Caco-2 (cell line): ENCODE measurements at regions not wholly inside any gene's neighbourhood (a gene's known extent, or its start where the extent isn't known, plus 50 kb on each side); places are given as distances from the start of the nearest gene placed in this dataset.

ENCODE experiments used
- BruUV-seq: library from RNA; stranded (reverse); fragments of 400-500 nt; replicated peaks from 2 replicates; lab custom pipeline; 2021; lab: Mats Ljungman, UMichigan
- CTCF ChIA-PET: fragments of 300-600 bp; sonication (Branson Sonifier 250); formaldehyde crosslinking; loops from one replicate; lab custom pipeline; 2022; ENCODE audit warnings: antibody characterized with exemption; lab: Charles Lee
- POLR2A ChIA-PET: fragments of 300-600 bp; sonication (Branson Sonifier 250); formaldehyde crosslinking; loops from one replicate; lab custom pipeline; 2022; ENCODE audit warnings: antibody characterized with exemption; lab: Charles Lee
- DNase-seq, 2 experiments: peaks; one replicate each; pipeline versions ENCODE4 v3.0.0 to v3.0.0-alpha.2; 2020 to 2022
- H3K27me3 ChIP-seq: replicated peaks from 2 replicates; pipeline ENCODE4 v1.6.0; 2011; ENCODE audit warnings: low read length; ENCODE audit not compliant: control insufficient read depth, insufficient read depth
- H3K36me3 ChIP-seq: 2 replicates; pipeline ENCODE4 v1.5.1; 2011; ENCODE audit warnings: low read length; ENCODE audit not compliant: control insufficient read depth, insufficient read depth
- H3K4me1 ChIP-seq: fragments of 250-450 bp; sonication (Bioruptor Pico); 2 replicates; pipeline ENCODE4 v1.5.1; 2020; ENCODE audit warnings: mild to moderate bottlenecking
- H3K4me3 ChIP-seq: 2 replicates; pipeline ENCODE4 v1.5.1; 2011; ENCODE audit warnings: low read depth, mild to moderate bottlenecking, control low read depth, low read length
- H3K9me3 ChIP-seq: fragments of 250-450 bp; sonication (Bioruptor Pico); 2 replicates; pipeline ENCODE4 v1.5.1; 2020; ENCODE audit warnings: mild to moderate bottlenecking, moderate library complexity
- H3K27ac Mint-ChIP-seq: one replicate; pipeline ENCODE4 v1.8.0; 2022; ENCODE audit warnings: mixed read lengths; ENCODE audit not compliant: unreplicated experiment
- H3K27me3 Mint-ChIP-seq: one replicate; pipeline ENCODE4 v1.8.0; 2022; ENCODE audit warnings: mixed read lengths; ENCODE audit not compliant: insufficient read depth, unreplicated experiment
- H3K36me3 Mint-ChIP-seq: one replicate; pipeline ENCODE4 v1.8.0; 2022; ENCODE audit warnings: mild to moderate bottlenecking, mixed read lengths; ENCODE audit not compliant: insufficient read depth, unreplicated experiment
- H3K4me1 Mint-ChIP-seq: one replicate; pipeline ENCODE4 v1.8.0; 2022; ENCODE audit warnings: low read depth, mixed read lengths; ENCODE audit not compliant: unreplicated experiment
- H3K4me3 Mint-ChIP-seq: one replicate; pipeline ENCODE4 v1.8.0; 2022; ENCODE audit warnings: mild to moderate bottlenecking, moderate library complexity, mixed read lengths; ENCODE audit not compliant: unreplicated experiment
- H3K9me3 Mint-ChIP-seq: one replicate; pipeline ENCODE4 v1.8.0; 2022; ENCODE audit warnings: mixed read lengths; ENCODE audit not compliant: unreplicated experiment
- CTCF ChIP-seq, 2 experiments: fragments of 200-600 bp in 1 of 2; IDR thresholded peaks; 1 replicate in 1 of 2; 2 replicates in 1 of 2; pipeline versions ENCODE4 v1.5.1 to v1.8.0; 2011 to 2022; ENCODE audit warnings: antibody characterized with exemption in 1 of 2, control low read depth in 1 of 2, inconsistent platforms in 1 of 2, low read depth in 1 of 2, low read length in 1 of 2, mild to moderate bottlenecking in 1 of 2, moderate library complexity in 1 of 2; ENCODE audit not compliant: insufficient read depth in 1 of 2, severe bottlenecking in 1 of 2, unreplicated experiment in 1 of 2
- intact Hi-C: fragments of 100-400 bp; cut with micrococcal nuclease; formaldehyde crosslinking; loops from one replicate; pipeline ENCODE4 v1.10.0; 2022; ENCODE audit not compliant: unreplicated experiment

DNA sequence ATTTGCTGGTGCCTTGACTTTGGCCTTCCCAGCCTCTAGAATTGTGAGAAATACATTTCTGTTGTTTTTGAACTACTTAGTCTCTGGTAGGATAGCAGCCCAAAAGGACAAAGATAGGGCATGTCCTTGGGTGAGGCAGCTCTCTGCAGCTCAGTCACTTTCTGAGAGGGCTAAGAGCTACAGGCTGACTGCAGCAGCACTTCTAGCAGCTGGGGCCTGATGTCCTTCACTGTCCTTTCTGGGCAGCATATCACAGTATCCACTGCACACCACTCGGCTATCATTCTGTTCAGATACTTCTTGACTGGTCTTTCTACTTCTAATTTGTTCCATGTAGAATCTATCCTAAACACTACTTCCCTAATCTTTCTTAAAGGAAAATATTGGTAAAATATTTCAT, 68.5 kb upstream of the CLDN10 start:
- Histone ChIP-seq H3K4me3 (no peak overlapping the region), H3K9me3 (no peaks in the 10 kb centered on the region), H3K36me3 (no peaks in the 10 kb centered on the region), H3K27me3 (no peaks in the 10 kb centered on the region), H3K4me1 (no peaks in the 10 kb centered on the region)
- Mint-ChIP-seq H3K36me3 (no peaks in the 10 kb centered on the region), H3K27me3 (peaks cover 6% of the 10 kb centered on the region), H3K9me3 (no peaks in the 10 kb centered on the region), H3K4me1 (no peaks in the 10 kb centered on the region), H3K27ac (no peak overlapping the region), H3K4me3 (no peak overlapping the region)
- DNase-seq: no peak
- TF ChIP-seq CTCF (IDR thresholded peaks at IDR 0.05; ENCODE audit: insufficient read depth in 1 of 2, low read depth in 1 of 2, low read length in 1 of 2, severe bottlenecking in 1 of 2, unreplicated experiment in 1 of 2): no peak
- ChIA-PET CTCF (no interaction called here), POLR2A (no interaction called here)
- no TSS peak for BruUV-seq
- intact Hi-C loops: no loop called here

GRCh38 chr13:95485045-95485517, 67.4 kb upstream of the CLDN10 start:
- ChIA-PET POLR2A (no interaction called here), CTCF (interaction anchor here (0.8 kb wide), 1 partner anchor 78 kb away, joined by 6 read pairs; no protein-coding TSS in a partner anchor)
- BruUV-seq: no TSS peak
- intact Hi-C loops: no loop called here
- no peak overlapping the region for H3K4me3 Mint-ChIP-seq
- no peaks in the 10 kb centered on the region for H3K36me3 Mint-ChIP-seq
- H3K27me3 Mint-ChIP-seq: peaks cover 2% of the 10 kb centered on the region
- Histone ChIP-seq H3K4me3 (no peak overlapping the region), H3K27me3 (no peaks in the 10 kb centered on the region), H3K36me3 (no peaks in the 10 kb centered on the region), H3K9me3 (no peaks in the 10 kb centered on the region), H3K4me1 (no peaks in the 10 kb centered on the region)
- H3K27ac Mint-ChIP-seq: no peak overlapping the region
- no peaks in the 10 kb centered on the region for H3K4me1 Mint-ChIP-seq
- no peak for TF ChIP-seq CTCF (IDR thresholded peaks at IDR 0.05; ENCODE audit: insufficient read depth in 1 of 2, low read depth in 1 of 2, low read length in 1 of 2, severe bottlenecking in 1 of 2, unreplicated experiment in 1 of 2)
- H3K9me3 Mint-ChIP-seq: no peaks in the 10 kb centered on the region
- no peak for DNase-seq

DNA sequence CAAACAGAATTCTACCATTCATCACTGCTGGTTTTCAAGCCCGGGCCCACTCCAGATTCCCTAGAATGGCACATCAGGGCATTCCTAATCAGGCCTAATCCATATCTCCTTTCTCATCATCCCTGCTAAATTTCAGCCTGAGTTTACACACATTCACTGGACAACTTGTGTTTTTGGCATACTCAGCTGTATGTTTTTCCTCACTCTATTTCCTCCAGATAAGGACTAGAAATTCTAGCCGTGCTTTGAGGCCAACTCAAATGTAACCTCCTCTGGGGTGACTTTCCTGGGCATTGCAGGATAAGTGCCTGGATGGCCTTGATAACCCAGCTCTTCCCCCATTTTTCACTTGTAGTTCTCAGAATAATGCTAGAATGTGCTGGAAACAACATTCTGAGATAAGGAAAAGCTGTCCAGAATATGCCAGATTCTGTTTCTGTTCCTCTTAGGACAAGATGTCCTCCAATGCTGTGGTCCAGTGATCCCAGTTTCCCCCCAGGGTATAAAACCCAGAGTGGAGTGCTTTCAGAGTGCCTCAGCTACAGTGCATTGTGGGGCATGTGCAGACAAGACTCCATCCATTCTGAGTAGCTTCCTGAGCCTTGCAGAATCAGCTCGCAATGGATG, 66.9 kb upstream of the CLDN10 start:
- H3K27me3 ChIP-seq: no peaks in the 10 kb centered on the region
- H3K36me3 ChIP-seq: no peaks in the 10 kb centered on the region
- no peak for TF ChIP-seq CTCF (IDR thresholded peaks at IDR 0.05; ENCODE audit: insufficient read depth in 1 of 2, low read depth in 1 of 2, low read length in 1 of 2, severe bottlenecking in 1 of 2, unreplicated experiment in 1 of 2)
- no peaks in the 10 kb centered on the region for H3K36me3 Mint-ChIP-seq
- no peak overlapping the region for H3K4me3 ChIP-seq
- no peak overlapping the region for H3K27ac Mint-ChIP-seq
- CTCF ChIA-PET: interaction anchor here (0.8 kb wide), 1 partner anchor 77 kb away, joined by 6 read pairs; no protein-coding TSS in a partner anchor
- H3K4me3 Mint-ChIP-seq: no peak overlapping the region
- intact Hi-C loops: no loop called here
- no peaks in the 10 kb centered on the region for H3K4me1 Mint-ChIP-seq
- H3K9me3 ChIP-seq: no peaks in the 10 kb centered on the region
- POLR2A ChIA-PET: no interaction called here
- DNase-seq: no peak
- no peaks in the 10 kb centered on the region for H3K27me3 Mint-ChIP-seq
- H3K4me1 ChIP-seq: no peaks in the 10 kb centered on the region
- no TSS peak for BruUV-seq
- H3K9me3 Mint-ChIP-seq: peaks cover 3% of the 10 kb centered on the region
